HS-27A (cell line): ENCODE measurements at regions not wholly inside any gene's neighbourhood (a gene's known extent, or its start where the extent isn't known, plus 50 kb on each side); places are given as distances from the start of the nearest gene placed in this dataset.

Source experiments
- DNase-seq: peaks from one replicate; pipeline ENCODE4 v3.0.0-alpha.2; 2012; ENCODE audit warnings: low read depth, missing footprints

DNA sequence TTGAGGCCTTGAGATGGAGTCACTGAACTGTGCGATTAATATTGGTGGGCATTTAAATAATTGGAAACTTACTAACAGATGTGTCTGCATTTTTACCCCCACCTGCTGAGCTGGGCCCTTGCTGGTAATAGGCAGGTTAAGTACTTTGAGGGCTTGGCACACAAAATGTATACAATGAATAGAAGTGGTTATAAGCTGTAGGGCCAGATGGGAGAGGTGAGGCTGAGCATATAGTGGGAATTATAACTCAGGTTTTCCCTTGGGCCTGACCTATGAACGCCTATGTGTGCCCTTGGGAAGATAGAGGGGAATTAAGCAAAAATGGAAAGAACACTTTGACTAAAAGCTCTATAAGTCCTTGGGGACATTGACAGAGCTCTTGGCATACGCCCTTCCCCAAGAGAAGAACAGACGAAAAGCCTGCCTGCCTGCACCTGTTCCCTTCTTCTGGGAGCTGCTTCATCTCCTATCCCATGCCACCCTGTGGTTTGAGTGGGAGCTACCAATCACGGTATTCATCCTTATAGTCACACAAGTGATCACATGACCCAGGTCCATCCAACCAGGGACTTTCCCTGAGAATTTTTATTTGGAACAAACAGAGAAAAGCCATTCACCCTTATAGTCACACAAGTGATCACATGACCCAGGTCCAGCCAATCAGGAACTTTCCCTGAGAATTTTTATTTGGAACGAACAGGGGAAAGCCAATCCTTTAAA, 260.7 kb upstream of the CSF3R start:
- DNase-seq: no peak

DNA sequence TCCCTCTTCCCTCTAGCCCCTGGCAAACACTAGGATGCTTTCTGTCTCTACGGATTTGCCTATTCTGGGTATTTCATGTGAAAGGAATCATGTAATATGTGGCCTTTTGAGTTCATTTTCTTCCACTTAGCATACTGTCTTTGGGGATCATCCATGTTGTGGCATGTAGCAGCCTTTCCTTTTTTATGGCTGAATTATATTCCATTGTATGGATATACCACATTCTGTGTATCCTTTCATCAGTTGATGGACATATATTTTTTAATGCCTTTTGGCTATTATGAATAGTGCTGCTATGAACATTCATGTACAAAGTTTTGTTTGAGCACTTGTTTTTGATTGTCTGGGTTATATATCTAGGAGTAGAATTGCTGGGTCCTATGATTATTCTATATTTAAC, 258.4 kb upstream of the CSF3R start:
- no peak for DNase-seq

DNA sequence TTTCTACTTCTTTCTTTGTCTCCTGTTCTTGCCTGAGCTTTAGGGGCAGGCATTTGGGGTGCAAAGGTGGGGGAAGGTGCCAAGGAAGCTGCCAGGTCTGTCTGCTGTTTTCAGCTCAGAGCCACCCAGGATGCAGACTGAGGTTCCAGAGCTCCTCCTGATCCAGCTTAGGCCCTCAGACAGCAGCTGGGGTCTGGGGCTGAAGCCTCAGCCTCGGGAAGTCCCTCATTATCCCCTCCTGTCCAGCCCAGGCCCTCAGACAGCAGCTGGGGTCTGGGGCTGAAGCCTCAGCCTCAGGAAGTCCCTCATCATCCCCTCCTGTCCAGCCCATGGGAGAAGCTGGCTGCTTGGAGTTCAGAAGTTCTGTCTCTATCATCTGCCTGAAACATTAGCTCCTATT, 257.7 kb upstream of the CSF3R start:
- DNase-seq: no peak

DNA sequence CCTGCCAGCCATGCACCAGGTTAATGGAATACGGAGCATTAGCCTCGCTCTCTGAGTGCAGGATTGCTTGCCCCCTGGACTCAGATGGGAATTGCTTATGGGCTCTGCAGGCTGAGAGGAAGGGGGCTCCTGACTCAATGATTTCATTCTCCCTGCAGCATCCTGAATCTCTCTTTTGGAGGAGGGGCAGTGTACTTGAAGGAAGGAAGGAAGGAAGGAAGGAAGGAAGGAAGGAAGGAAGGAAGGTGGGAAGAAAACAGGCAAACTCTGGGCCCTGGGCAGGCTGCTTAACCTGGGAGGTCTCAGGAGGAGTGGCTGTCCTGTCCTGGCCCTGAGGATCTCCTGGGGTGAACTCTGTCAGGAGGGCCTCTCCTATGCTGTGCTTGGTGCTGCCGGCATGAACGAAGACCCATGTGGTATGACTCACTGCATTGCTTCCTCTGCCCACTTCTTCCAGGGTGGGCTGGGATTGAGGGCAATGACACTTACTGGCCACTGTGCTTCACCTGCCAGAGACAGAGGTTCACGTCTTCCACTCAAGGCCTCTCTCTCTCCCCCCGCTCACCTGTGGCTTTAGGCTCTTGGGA, 257.1 kb upstream of the CSF3R start:
- DNase-seq: no peak

DNA sequence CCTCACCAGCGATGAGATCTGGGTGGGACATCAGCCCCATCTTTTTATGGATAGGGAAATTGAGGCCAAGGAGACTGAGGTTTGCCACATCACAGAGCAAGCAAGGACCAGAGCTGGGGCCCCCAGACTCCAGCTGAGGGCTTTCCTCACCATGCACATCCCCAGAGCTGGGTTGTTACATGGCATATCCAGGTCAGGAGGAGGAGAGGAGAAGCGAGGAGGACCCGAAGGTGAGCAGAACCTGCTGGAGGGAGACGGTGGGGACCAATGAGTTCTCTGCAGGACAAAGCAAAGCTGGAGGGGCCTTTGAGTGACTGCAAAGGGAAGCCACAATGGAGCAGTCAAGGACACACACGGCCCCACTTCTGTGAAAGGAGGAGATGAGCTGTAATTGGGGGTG, 255.5 kb upstream of the CSF3R start:
- no peak for DNase-seq

DNA sequence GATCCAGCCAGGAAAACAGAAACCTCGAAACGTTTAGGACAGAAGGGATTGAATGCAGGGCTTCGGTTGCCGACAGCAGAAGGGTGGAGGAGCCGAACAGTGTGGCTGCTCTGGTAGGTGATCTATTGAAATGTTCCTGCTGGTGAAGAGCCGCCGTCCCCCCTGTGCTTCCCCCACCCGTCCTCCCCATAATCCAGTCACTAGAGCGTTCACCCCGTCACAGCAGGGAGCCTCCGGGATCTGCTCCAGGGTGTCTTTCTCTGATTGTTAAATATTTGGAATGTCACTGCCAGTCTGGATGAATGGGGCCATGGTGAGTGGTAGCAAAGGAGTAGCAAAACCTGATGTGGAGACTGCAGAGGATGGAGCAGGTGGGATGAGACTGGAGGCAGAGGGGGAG, 255.1 kb upstream of the CSF3R start:
- no peak for DNase-seq

DNA sequence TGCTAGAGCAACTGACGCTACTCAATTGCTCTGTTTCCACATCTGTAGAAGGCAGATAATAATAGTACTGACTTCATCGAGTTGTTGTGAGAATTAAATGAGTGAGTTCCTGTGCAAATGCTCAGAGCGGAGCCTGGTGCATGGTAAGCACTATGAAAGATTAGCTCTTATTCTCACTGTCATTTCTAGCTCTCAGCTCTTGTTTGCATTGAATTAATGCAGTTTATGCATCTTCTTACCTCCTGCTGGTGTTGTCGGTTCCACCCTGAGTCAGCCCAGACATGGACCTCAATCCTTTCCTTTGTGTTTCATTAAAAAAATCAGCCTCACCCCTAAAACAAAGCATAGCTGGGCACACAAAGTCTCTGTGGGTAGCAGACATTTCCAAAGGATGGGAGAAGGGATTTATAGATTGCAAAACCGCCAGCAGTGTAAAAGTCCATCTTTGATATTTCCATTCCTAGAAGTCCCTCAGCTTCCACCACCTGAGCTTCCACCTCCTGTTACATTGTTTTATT, 254.4 kb upstream of the CSF3R start:
- DNase-seq: no peak

DNA sequence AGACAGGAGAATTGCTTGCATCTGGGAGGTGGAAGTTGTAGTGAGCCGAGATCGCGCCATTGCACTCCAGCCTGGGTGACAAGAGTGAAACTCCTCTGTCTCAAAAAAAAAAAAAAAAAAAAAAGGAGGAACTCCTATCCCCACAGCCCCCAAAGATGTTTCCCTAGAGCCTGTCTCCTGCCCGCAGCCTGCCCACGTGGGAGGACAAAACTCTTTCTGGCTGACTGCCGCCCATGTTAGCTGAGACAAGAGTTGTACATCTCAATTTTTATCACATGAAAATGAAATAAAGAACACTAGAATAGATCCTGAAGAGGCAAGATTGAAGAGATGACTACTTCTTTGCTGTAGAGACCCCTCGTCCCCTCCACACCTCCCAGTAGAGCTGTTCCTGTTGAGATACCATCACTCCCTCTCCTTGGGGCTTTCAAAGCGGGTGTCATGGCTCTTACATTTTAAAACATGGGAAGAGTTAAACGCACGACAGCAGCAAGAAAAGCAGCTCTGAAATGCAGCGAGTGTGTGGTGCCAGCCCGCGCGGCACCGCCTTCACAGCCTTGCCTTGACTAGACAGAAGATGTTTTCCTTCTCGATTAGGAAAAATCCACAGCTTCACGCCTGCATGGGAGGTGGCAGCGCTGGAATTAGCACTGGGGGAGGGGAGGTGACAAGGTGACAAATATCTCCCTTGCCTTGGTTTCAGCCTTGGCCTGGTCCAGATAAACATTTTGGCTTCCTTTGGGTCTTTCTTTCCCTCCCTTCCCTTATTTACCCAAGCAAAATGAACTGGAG, 253.4 kb upstream of the CSF3R start:
- DNase-seq: no peak

DNA sequence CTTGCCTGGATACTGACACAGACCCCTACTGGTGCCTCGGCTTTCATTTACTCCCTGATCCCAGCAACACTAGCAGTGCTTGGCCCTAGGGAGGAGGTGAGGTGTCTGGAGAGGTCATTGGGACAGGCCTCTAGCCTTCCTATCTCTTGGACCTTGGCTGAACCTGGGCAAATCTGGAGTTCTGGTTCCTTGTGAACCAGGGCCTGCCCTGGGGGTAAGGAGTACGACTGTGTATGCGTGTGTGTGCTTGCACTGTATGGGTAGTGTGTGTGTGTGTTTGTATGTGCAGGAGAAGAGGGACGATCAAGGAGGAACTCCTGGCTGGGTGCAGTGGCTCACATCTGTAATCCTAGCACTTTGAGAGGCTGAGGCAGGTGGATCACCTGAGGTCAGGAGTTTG, 252.7 kb upstream of the CSF3R start:
- DNase-seq: no peak

DNA sequence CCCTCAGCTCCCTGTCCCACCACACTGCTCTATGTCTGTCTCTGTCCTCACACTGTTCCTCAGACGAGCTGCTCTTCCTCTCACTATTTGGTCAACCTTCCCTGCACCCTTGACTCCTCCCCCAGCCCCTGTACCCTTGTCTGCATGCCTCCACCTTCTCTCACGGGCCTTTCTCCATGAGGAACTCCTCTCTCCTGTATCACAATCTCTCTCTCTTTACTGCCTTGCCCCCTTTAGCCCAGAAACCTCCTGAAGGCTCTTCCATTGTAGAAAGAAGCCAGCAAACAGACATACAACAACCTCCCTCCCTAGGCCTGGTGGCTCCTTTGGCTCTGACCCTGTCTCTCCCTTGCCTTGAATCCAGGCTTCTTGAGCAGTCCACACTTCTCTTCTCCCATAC, 251.6 kb upstream of the CSF3R start:
- no peak for DNase-seq

DNA sequence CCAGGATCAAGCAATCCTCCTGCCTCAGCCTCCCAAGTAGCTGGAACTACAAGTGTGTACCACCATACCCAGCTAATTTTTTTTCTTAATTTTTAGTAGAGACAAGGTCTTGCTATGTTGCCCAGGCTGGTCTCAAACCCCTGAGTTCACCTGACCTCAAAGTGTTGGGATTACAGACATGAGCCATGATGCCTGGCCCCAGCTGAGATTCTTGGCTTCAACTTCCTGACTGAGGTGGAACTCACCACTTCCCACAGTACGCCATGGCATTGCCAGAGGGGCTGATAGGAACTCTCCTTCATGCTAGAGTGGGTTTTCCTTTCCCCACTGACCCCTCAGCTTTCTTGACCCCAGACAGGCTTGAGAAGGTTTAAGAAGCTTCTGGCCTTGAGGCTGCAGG, 251.0 kb upstream of the CSF3R start:
- DNase-seq: no peak

DNA sequence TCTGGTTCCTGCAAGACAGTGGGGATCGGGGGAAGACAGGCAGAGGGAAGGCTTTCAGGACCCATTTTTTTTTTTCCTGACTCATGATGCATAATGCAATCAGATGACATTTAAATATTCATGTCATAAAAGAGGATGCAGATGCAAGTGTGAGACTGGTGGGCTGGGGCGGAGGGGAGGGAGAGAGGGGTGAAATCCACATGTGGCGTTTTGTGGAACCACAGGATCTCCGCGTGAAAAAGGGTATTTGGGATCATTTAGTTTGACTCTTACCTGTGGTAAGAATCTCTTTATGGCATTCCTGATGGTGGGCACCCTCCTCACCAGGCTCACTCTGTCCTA, 249.3 kb upstream of the CSF3R start:
- no peak for DNase-seq

DNA sequence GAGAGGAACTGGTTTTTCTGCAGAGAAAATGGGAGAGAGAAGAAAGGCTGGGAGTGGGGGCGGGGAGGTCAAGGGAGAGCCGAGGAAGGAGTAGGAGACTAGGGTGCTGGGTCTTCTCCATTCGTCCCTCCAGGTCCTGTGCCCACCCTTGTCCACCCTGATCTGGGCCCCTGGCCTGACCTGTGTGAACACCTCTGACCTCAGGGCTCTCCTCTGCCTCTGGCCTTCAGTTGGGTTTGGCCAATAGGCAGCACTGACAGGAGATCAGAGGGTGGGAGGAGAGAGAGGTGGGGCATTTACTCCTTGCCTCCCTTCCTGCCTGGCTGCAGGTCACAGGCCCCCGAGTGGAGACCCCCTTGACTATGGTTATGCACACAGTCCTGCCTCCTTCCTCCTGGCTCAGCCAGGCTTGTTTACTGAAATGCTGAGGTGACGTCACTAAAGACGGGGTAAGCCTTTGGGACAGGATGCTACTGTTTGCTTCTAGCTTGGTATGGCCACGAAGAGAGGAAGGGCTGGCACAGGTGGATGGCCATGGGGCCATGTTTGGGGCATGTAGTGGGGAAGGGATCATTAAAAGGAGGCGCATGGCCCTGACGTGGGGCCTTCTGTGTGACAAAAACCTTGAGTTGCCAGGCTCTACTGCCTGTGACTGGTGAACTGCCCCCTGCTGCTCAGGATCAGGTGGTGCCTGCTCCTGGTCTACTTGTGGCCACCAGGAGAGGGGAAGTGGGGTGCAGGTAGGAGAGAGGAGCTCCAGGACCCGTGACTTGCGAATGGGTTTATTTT, 248.7 kb upstream of the CSF3R start:
- no peak for DNase-seq

DNA sequence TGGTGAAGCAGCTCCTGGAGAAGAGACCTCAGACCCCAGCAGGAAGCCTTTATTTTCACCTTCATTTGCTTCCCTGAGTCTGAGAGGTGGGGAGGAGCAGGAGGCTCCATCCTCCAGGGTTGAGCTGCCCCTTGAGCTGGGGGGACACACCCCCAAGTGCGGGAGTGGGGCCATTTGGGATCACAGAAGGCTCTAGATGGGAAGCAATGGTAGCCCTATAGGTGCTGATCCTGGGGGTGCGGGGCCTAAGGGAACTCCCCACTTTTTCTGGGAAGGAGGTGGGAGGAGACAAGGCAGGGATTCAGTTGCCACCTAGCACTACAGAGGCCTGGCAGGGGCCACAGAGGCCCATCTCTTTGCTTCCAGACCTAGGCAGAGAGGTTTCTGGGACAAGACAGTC, 247.9 kb upstream of the CSF3R start:
- no peak for DNase-seq

DNA sequence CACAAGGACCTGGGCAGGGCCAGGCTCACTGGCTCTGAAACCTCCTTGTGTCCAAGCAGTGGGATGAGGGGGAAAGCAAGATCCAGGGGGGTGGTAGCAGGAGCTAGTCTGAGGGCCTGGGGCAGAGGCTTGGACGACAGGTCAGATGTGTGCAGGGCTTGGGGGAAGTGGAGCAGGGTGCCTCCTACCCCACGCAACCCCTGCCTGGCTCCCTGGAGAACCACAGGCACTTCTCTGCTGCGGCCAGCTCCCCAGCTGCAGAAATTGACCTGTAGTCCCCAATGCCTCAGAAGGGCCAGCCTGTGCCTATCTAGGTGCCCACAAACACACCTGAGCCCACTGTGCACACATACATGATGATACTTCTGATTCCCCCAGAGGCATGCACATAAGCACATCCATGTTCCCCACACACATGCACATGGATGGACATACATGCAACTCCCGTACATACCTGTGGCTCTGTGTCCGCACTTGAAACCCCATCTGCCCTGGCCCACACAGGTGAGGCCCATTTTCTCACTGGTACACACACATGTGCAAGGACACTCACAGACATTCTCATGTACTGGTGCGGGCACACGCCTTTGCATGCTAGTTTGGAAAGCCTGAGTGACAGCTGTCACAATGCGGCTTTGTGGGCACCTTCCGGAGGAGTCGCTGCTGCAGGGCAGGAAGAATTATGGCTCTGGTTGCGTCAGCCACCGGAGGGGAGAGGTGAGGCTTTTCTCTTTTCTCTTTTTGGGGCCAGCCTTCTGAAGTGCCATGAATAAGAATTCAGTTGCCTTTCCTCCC, 247.2 kb upstream of the CSF3R start:
- no peak for DNase-seq

DNA sequence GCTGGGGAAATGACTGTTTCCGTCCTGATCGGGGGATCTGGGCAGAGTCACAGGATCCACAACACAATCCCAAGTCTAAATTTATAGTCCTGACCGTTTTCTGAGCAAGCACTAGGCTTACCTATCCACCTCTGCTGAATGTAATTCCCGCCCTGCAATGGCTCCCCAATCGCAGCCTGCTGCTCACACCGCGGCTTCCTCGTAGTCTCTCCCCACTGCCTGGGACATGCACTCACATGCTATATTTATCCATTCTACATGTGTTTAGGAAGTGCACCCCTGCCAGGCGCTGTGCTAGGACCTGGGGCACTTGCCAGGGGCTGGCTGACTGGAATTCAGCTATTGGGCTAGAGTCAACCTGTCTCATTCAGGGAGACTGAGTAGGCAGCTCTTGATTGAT, 246.6 kb upstream of the CSF3R start:
- no peak for DNase-seq

DNA sequence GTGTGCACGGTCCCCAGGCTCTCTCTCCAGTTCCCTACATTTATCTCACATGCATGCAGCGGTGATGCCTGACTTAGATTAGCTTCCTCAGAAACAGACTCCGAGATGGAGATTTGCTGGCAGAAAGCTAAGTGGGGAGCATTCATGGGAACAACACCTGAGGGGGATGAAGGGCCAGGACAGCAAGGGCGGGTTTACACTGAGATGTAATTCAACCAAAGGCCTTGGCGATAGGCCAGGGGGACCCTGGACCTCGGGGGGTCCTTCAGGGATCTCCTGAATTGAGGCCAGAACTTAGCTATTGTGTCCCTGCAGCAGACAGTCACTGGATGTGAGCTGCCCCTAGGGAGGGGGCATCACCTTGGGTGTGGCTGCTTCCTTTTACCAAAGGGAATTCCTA, 246.1 kb upstream of the CSF3R start:
- DNase-seq: no peak

DNA sequence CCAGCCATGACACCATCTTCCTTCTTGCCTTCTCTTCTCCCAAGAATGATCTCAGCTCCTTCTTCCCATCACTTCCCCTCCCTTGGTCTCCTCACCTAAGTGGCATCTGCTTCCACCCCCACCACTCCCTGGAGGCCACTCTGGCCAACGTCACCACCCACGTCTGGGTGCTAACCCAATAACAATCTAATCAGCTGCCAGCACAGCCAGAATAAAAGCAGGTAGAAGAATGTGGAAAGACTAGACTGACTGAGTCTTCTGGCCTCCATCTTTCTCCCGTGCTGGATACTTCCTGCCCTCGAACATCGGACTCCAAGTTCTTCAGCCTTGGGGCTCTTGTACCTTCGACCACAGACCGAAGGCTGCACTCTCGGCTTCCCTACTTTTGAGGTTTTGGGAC, 245.3 kb upstream of the CSF3R start:
- no peak for DNase-seq

DNA sequence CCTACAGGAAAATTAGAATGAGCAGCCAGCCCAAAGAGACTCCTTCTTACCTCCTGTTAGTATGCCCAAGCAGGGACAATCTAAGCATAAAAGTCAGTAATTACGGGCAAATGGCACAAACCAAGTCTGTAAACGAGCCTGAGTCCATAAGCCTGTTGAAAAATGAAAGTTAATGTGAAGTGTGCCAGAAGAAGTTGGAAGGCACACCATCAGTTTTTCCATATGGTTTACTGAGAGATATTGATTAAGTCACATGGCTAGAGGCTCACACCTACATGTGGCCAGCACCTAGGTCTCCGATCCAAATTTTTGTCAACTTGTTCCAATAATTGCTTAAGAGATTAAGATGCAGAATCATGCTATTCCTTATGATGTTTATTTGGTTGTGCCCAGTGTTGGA, 242.4 kb upstream of the CSF3R start:
- DNase-seq: no peak

DNA sequence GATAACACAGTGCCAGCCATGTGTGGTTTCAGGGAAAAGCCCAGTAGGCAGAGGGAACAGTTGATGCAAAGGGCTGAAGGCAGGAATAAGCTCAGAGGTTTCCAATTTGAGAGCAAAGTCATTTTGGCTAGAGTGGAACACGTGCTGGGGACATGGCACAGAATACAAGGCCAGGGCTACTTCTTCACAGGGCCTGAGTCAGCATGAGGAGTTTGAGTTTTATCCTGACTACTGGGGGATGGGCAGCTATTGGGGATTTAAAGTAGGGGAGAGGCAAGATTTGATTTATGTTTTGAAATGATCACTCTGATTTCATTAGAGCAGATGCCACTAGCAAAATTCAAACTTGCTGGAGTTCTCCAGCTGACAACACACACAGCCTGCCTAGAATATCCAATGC, 241.1 kb upstream of the CSF3R start:
- no peak for DNase-seq

DNA sequence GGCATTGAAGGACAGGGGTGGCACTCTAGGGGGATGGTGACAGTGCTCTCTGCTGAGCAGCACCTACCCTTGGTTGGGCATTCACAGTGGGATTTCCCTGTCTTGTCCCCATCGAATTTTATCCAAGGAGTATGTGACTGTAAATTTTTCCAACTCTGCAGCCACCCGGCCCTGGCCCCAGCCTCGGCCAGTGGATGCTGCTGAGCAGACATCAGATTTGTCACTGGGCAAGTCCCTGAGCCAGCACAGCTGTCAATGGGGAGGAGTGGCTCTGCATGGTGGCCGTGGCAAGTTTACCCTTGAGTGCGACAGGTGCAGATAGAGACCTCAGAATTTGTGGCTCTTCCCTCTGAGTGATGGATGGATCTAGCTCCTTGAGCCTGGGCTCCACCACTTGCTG, 240.2 kb upstream of the CSF3R start:
- DNase-seq: no peak

DNA sequence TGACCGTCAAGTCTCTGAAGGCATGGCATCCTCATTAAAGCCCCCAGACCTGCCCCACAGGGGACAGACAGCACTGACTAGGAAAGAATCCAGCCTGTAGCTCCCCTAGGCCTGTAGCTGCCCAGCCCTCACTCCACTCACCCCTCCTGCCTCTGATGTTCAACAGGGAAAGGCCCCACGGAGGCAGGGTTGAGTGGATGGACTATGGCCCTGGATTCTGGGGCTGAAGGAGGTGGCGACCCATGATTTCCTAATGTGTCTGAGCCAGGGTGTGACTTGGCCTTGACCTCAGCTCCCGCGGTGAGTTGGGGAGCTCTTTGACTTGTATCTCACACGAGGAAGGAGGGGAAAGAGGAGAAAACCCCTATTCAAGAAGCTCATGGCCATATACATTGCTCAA, 238.5 kb upstream of the CSF3R start:
- no peak for DNase-seq
